NCI-H187 (cell line): ENCODE measurements at regions not wholly inside any gene's neighbourhood (a gene's known extent, or its start where the extent isn't known, plus 50 kb on each side); places are given as distances from the start of the nearest gene placed in this dataset.

ENCODE experiments used
- DNase-seq, 2 experiments: peaks; one replicate each; lab custom pipeline; 2025; lab: John Stamatoyannopoulos, UW

DNA sequence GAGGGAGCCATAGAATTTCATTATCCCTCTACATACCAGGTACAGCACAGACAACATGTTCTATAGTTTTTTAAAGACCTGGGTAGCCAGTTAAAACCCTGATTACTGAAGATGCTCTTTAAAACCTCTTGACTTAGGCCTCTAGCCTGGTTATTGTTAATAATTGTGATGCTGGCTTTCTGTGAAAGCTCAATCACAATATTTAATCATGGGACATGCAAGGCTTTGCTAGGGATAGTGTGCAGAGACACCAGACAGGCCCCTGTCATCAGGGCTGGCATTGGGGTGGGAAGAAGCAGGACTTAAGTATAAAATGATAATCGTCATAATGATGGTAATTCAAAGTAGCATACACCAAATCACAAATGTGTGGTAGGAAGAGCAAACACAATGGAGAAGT is 274.4 kb downstream of the PTBP2 start:
- DNase-seq, result no peak

DNA sequence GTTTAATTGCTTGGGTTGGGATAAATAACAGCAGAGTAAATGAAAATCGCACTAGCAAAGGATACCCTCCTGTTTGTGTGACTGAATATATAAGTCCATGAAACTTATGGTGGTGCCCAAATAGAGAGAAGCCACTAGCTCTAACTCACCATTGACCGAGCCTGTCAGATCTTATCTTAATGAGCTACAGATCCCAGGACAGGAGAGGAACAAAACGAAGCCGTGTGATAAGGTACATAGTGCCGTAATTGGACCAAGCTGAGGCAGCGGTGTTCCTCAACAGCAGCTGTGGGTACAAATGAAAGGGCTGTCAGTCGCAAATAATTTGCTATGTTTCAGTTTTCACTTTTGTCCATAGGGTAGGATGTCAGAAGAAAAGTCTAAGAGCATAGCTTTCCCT is 276.1 kb downstream of the PTBP2 start:
- DNase-seq, result no peak

DNA sequence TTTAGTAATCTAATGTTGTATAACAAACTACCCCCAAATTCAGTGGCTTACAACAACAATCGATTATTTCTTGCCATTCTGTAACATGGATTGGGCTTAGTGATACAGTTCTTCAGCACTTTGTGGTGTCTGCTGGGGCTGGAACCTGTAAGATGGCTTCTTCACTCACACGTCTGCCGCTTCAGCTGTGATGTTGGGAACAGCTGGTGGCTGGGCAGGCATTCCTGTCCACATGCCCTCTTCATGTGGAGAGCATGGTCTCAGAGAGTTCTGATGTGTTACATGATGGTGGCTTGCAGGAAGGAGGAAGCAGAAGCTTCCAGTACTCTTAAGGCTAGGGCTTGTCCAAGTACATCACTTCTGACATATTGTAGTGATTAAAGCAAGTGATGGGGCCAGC is 276.9 kb downstream of the PTBP2 start:
- no peak for DNase-seq

- no peak for DNase-seq
Observed at GRCh38 chr1:96999191-96999590, 277.6 kb downstream of the PTBP2 start.

GRCh38 chr1:97004054-97004453 is 282.5 kb downstream of the PTBP2 start:
- no peak for DNase-seq

- no peak for DNase-seq
Observed at GRCh38 chr1:97004743-97005142, 283.2 kb downstream of the PTBP2 start.

- DNase-seq, result no peak
Observed at GRCh38 chr1:97006044-97006661, 284.6 kb downstream of the PTBP2 start.

DNA sequence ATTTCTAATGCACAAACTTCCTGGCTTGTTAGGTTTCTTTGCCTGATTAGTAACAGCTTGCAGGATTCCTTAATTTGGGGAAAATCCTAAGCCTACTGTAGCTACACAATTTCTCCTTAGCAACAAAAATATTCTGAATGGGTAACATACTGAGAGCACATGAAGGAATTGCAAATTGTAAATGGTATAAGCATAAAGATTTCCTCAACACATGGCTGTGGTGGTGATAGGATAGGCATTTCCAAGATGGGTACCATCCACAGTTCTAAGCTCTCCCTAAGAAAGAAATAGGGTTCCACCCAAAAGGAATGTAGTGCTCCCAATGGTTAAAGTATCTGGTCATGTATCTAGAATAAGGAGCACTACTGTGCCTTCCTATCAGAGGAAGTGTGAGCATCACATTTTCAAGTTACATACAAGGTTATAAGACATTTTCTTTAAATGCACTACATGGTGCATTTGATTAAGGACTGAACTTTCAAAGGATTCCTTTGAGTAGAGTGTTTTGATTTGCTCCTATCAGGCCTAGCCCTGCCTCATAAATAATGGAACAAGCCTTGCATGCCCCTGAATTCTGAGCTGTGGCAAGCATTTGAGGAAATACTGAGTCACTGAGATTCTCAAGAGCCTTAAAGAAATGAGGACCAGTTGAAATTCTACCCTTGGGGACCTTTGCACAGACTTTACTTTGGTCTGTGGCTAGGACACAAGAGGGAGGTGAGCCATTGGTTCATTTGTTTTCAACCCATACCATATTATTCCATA is 286.4 kb downstream of the PTBP2 start:
- DNase-seq, result no peak

DNA sequence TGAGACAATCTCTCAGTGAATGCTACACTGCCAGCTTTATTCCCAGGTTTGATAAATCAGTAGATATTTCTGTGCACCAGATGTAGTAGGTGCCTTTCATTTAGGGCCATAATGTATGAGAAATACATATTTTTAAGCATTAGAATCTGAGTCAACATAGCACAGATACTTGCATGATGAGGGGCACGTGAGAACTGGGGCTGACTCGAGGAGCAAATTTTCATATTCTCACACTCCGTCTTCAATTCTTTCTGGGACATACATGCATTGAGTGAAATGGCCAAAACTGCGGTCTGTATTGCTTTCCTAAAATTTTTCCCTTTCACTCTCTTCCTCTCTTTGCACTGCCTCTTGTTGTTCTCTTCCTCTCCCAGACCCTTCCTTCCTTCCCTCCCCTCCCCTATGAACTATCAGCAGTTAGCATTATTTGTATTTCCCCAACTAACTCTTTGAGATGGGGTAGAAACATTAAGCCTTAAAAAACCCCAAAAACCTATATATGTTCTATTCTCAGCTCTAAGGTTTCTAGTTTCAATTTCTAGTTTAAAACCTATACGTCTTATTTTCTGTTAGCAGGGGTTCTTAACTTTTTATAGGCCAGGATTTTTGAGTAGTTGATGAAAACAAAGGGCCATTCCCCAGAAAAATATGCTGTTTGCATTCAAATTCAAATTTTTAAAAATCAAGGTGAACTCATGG is 289.1 kb downstream of the PTBP2 start:
- no peak for DNase-seq

DNA sequence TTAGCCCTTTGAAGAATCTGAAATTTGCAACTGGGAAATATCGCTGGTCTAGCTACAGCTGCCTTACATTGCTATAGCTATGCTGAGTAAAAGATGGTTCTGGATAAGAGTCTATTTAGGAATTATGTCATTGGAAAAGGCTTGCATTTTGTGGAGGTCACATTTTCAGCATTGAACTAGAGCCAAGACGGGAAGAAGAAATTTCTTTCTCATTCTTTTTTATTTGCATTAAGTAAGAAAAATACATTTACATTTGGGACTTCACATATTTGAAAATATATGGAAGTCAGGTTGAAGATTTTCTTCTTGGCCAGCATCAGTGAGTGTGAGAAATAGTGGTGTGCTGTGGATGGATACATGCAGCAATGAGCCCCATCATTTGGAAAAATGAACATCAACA is 291.6 kb downstream of the PTBP2 start:
- DNase-seq, result no peak

DNA sequence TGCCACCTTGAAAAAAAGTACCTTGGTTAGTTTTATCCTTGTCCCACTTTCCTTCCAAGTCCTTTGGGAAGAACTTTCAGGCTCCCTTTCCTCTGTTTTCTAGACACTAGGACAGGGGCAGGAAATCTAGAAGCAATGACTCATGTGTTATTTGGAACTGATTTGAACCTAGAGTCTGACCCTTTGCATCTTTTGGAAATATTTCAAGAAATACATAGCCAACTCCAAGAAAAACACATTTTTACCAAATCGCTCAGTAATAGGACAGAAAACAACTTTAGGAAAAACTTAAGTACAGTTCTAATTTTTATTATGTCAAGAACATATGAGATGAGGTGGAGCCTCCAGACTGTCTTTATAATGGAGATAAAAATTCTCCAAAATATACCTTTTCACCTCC is 292.4 kb downstream of the PTBP2 start:
- no peak for DNase-seq

DNA sequence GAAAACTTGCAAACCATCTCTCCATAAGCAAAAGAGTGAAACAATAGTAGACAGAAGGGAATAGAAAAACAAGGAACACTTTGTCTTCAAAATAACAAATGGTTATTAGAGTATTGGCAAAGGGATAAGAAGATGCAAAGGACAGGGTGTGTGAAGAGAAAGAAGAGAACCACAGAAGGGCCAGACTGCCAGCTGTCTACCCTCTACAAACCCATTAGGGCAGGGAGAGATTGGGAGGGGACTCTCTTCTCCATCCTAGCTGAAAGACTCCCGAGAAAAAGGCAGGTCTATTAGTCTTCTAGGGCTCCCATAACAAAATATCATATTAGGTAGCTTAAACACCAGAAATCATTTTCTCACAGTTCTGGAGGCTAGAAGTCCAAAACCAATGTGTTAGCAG is 292.8 kb downstream of the PTBP2 start:
- DNase-seq, result no peak

- no peak for DNase-seq
Observed at GRCh38 chr1:97017895-97018294, 296.3 kb downstream of the PTBP2 start.
